ENCODE measurements at regions not wholly inside any gene's neighbourhood (a gene's known extent, or its start where the extent isn't known, plus 50 kb on each side); places are given as distances from the start of the nearest gene placed in this dataset.

DNA sequence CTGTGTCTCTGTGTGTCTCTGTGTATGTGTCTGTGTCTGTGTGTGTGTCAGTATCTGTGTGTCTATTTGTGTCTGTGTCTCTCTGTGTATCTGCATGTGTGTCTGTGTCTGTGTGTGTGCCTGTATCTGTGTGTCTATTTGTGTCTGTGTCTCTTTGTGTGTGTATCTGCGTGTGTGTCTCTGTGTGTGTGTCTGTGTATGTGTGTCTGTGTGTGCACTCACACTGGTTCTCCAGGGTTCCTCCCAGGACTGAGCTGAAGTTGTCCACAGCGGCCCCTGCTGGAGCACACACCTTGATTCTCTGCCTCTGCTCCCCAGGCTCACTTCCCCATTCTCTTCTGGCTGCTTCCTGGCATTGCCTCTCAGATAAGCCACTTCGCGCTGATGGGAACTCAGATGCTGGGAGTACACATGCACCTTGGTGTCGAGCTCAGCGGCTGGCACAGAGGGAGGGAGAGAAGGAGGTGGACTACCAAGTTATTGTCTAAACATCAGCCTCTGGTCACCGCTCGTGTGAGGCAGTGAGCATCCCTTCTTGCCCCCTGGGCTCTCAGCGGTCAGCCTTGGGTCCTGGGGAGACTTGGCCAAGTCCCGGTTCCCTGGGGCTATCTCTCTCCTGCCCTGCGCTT is 104.9 kb upstream of the NXT1 start:
- ATAC-seq (peak; percentile 51), DNase-seq (peak; percentile 35)
- Mint-ChIP-seq H3K9me3 (ENCODE audit: insufficient read depth) (no peaks in the 10 kb centered on the region), H3K4me3 (no peak overlapping the region), H3K27ac (no peak overlapping the region), H3K27me3 (ENCODE audit: low read depth) (no peaks in the 10 kb centered on the region), H3K36me3 (ENCODE audit: low read depth) (no peaks in the 10 kb centered on the region), H3K4me1 (ENCODE audit: low read depth) (no peaks in the 10 kb centered on the region)
- POLR2A ChIA-PET = no interaction called here
- CTCF ChIA-PET = interaction anchor here (0.7 to 1.2 kb wide), 5 partner anchors 10 to 555 kb away, joined by 3 to 5 read pairs (median 4); no protein-coding TSS in a partner anchor

DNA sequence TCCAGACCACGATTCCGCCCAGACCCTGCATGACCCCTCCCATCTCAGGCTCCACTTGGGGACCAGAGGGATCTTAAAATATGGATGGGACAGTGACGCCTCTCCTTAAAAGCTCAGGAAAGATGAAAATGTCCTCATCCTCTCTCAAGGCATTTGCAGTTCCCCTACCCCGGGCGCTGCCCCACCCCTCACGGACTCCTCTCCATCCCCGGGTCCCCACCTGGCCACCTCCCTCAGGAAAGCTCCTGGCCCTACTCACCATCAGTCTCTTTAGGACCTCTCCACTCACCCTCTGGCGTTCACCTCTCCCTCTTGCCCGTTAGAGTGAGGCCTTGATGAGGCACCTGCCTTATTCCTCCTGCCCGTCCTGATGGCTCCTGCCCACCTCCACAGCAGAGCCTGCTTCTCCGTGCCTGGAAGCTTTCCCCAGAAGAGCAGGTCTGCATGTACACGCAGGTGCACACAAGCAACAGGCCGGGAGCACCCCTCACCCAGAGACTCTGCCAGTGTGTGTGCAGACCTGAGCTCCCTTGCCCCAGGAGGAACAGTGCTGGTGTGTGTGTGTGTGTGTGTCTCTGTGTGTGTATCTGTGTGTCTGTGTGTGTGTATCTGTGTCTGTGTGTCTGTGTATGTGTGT is 105.6 kb upstream of the NXT1 start:
- no peak for DNase-seq
- Mint-ChIP-seq H3K27ac (no peak overlapping the region), H3K4me3 (no peak overlapping the region), H3K27me3 (ENCODE audit: low read depth) (no peaks in the 10 kb centered on the region), H3K36me3 (ENCODE audit: low read depth) (no peaks in the 10 kb centered on the region), H3K9me3 (ENCODE audit: insufficient read depth) (no peaks in the 10 kb centered on the region), H3K4me1 (ENCODE audit: low read depth) (no peaks in the 10 kb centered on the region)
- POLR2A ChIA-PET = no interaction called here
- ATAC-seq = no peak
- CTCF ChIA-PET = interaction anchor here (0.9 to 1.2 kb wide), 3 partner anchors 9 to 94 kb away, joined by 3 to 4 read pairs (median 3); no protein-coding TSS in a partner anchor

GRCh38 chr20:23244156-23244915 is 106.3 kb upstream of the NXT1 start:
- ATAC-seq (no peak), DNase-seq (no peak)
- ChIA-PET POLR2A (no interaction called here), CTCF (interaction anchor here (0.9 to 1.2 kb wide), 2 partner anchors 10 to 32 kb away, joined by 3 read pairs; no protein-coding TSS in a partner anchor)
- no peaks in the 10 kb centered on the region for H3K9me3 Mint-ChIP-seq (ENCODE audit: insufficient read depth)
- H3K4me3 Mint-ChIP-seq = no peak overlapping the region
- no peaks in the 10 kb centered on the region for H3K4me1 Mint-ChIP-seq (ENCODE audit: low read depth)
- no peak overlapping the region for H3K27ac Mint-ChIP-seq
- no peaks in the 10 kb centered on the region for H3K27me3 Mint-ChIP-seq (ENCODE audit: low read depth)
- no peaks in the 10 kb centered on the region for H3K36me3 Mint-ChIP-seq (ENCODE audit: low read depth)

GRCh38 chr20:23243791-23244155 is 106.8 kb upstream of the NXT1 start:
- POLR2A ChIA-PET = no interaction called here

GRCh38 chr20:23242556-23243180 is 107.9 kb upstream of the NXT1 start:
- Mint-ChIP-seq H3K27me3 (ENCODE audit: low read depth) (peaks cover 8% of the 10 kb centered on the region), H3K36me3 (ENCODE audit: low read depth) (no peaks in the 10 kb centered on the region), H3K4me1 (ENCODE audit: low read depth) (no peaks in the 10 kb centered on the region), H3K9me3 (ENCODE audit: insufficient read depth) (no peaks in the 10 kb centered on the region), H3K27ac (no peak overlapping the region), H3K4me3 (no peak overlapping the region)
- no peak for DNase-seq
- ChIA-PET CTCF (no interaction called here), POLR2A (no interaction called here)
- no peak for ATAC-seq

More at GRCh38 chr20:23243791-23244155, 106.8 kb upstream of the NXT1 start:
- Mint-ChIP-seq H3K9me3 (ENCODE audit: insufficient read depth) (no peaks in the 10 kb centered on the region), H3K27me3 (ENCODE audit: low read depth) (peaks cover 2% of the 10 kb centered on the region), H3K4me3 (no peak overlapping the region), H3K27ac (no peak overlapping the region), H3K4me1 (ENCODE audit: low read depth) (no peaks in the 10 kb centered on the region), H3K36me3 (ENCODE audit: low read depth) (no peaks in the 10 kb centered on the region)
- no peak for ATAC-seq
- CTCF ChIA-PET = interaction anchor here (0.9 kb wide), 1 partner anchor 10 kb away, joined by 3 read pairs; no protein-coding TSS in a partner anchor
- no peak for DNase-seq

GRCh38 chr20:23242104-23242503 is 108.5 kb upstream of the NXT1 start:
- Mint-ChIP-seq H3K4me3 (no peak overlapping the region), H3K27me3 (ENCODE audit: low read depth) (peaks cover 12% of the 10 kb centered on the region), H3K9me3 (ENCODE audit: insufficient read depth) (no peaks in the 10 kb centered on the region), H3K27ac (no peak overlapping the region), H3K36me3 (ENCODE audit: low read depth) (no peaks in the 10 kb centered on the region), H3K4me1 (ENCODE audit: low read depth) (no peaks in the 10 kb centered on the region)
- DNase-seq (no peak), ATAC-seq (no peak)
- CTCF ChIA-PET = no interaction called here
- POLR2A ChIA-PET = no interaction called here

DNA sequence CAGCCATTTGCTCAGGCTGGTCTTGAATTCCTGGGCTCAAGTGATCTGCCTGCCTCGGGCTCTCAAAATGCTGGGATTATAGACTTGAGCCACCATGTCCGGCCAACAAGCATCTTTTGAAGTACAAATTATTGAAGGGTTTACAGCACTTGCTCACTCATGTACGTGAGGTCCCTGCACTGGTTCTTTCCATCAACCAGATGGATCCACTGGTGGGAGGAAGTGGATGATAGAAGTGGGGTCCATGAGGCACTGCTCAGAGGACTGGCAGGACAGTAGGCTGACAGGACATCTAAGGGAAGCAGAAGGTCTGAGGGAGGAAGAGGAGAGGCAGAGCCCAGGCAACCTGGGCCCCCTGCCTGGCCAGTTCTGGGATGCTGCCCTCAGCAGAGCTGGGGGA is 109.2 kb upstream of the NXT1 start:
- ATAC-seq (no peak), DNase-seq (no peak)
- H3K4me3 Mint-ChIP-seq = no peak overlapping the region
- no peaks in the 10 kb centered on the region for H3K4me1 Mint-ChIP-seq (ENCODE audit: low read depth)
- H3K27me3 Mint-ChIP-seq (ENCODE audit: low read depth) = peaks cover 12% of the 10 kb centered on the region
- no peaks in the 10 kb centered on the region for H3K9me3 Mint-ChIP-seq (ENCODE audit: insufficient read depth)
- H3K36me3 Mint-ChIP-seq (ENCODE audit: low read depth) = no peaks in the 10 kb centered on the region
- ChIA-PET POLR2A (no interaction called here), CTCF (no interaction called here)
- H3K27ac Mint-ChIP-seq = no peak overlapping the region

DNA sequence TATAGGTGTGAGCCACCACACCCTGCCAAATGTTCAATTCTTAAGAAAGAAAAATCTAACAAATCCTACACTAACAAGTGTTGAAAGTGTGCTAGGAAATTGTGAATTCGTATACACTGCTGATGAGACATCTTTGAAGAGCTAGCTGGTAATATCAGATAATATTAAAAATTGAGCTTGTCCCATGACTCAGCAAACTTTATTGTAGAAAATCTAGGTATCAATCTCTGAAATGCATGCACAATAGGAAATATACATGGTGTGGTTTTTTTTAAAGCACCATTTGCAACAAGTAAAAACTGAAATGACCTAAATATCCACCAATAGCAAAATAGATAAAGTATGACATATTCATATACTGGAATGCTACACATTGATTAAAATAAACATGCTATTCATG is 110.1 kb upstream of the NXT1 start:
- Mint-ChIP-seq H3K36me3 (ENCODE audit: low read depth) (no peaks in the 10 kb centered on the region), H3K27ac (no peak overlapping the region), H3K9me3 (ENCODE audit: insufficient read depth) (no peaks in the 10 kb centered on the region), H3K4me3 (no peak overlapping the region), H3K4me1 (ENCODE audit: low read depth) (no peaks in the 10 kb centered on the region), H3K27me3 (ENCODE audit: low read depth) (peaks cover 12% of the 10 kb centered on the region)
- ChIA-PET CTCF (no interaction called here), POLR2A (no interaction called here)
- DNase-seq (no peak), ATAC-seq (no peak)

DNA sequence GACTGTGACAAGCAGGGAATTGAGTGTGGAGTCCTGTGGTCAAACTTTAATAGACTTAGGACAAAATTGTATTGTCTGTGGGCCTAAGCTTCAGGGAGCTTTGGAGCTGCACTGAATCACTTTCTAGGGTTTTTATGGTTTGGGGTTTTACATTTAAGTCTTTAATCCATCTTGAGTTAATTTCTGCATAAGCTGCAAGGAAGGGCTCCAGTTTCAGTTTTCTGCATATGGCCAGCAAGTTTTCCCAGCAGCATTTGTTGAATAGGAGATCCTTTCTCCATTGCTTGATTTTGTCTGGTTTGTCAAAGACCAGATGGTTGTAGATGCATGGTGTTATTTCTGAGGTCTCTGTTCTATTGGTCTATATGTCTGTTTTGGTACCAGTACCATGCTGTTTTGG is 113.4 kb upstream of the NXT1 start:
- H3K4me1 Mint-ChIP-seq (ENCODE audit: low read depth) = no peaks in the 10 kb centered on the region
- no peaks in the 10 kb centered on the region for H3K36me3 Mint-ChIP-seq (ENCODE audit: low read depth)
- ATAC-seq (no peak), DNase-seq (no peak)
- no peak overlapping the region for H3K4me3 Mint-ChIP-seq
- H3K9me3 Mint-ChIP-seq (ENCODE audit: insufficient read depth) = peaks cover 5% of the 10 kb centered on the region
- H3K27me3 Mint-ChIP-seq (ENCODE audit: low read depth) = peaks cover 12% of the 10 kb centered on the region
- POLR2A ChIA-PET = no interaction called here
- CTCF ChIA-PET = interaction anchor here (1.8 kb wide), 1 partner anchor 9 kb away, joined by 4 read pairs; no protein-coding TSS in a partner anchor
- H3K27ac Mint-ChIP-seq = no peak overlapping the region

- DNase-seq (peak; percentile 52), ATAC-seq (peak; percentile 63)
- H3K27me3 Mint-ChIP-seq (ENCODE audit: low read depth) = peaks cover 12% of the 10 kb centered on the region
- H3K9me3 Mint-ChIP-seq (ENCODE audit: insufficient read depth) = peaks cover 8% of the 10 kb centered on the region
- H3K4me1 Mint-ChIP-seq (ENCODE audit: low read depth) = no peaks in the 10 kb centered on the region
- CTCF ChIA-PET = interaction anchor here (0.6 to 2.2 kb wide), 11 partner anchors 10 to 897 kb away, joined by 3 to 18 read pairs (median 4); partner anchors contain the start of gene CD93
- H3K4me3 Mint-ChIP-seq = no peak overlapping the region
- POLR2A ChIA-PET = no interaction called here
- no peak overlapping the region for H3K27ac Mint-ChIP-seq
- no peaks in the 10 kb centered on the region for H3K36me3 Mint-ChIP-seq (ENCODE audit: low read depth)
Measured at GRCh38 chr20:23235173-23236027, 115.2 kb upstream of the NXT1 start.

DNA sequence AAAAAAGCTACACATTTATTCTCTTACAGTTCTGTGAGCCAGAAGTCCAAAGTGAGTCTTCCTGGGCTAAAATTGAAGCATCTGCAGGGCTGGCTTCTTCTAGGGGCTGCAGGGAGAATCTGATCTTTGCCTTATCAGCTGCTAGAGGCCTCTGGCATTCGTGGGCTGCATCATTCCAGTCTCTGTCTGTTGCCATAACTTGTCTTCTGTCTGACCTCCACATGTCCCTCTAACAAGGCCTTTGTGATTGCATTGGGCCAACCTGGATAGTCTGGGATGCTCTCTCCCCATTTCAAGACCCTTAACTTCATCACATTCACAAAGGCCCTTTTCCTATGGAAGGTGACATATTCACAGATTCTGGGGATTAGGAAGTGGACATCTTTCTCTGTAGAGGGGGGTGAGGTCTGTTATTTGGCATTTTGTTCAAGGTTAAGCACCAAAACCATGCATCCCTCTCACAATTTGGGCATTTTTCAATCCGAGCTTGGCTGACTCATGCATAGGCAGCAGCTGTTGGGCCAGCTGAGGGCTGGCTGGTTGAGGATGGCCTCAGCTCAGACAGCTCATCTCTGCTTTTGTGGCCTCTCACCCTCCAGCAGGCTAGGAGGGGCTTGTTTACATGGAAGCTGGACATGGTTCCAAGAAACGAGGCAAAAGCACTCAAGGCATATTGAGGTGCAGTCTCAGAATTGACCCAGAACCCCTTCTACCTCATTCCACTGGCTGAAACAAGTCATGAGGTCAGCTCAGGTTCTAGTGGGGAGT is 116.1 kb upstream of the NXT1 start:
- ChIA-PET CTCF (interaction anchor here (0.7 to 2.2 kb wide), 9 partner anchors 9 to 542 kb away, joined by 3 to 18 read pairs (median 3); partner anchors contain the start of gene CD93), POLR2A (no interaction called here)
- no peaks in the 10 kb centered on the region for H3K36me3 Mint-ChIP-seq (ENCODE audit: low read depth)
- DNase-seq (no peak), ATAC-seq (no peak)
- no peak overlapping the region for H3K4me3 Mint-ChIP-seq
- peaks cover 8% of the 10 kb centered on the region for H3K9me3 Mint-ChIP-seq (ENCODE audit: insufficient read depth)
- H3K27me3 Mint-ChIP-seq (ENCODE audit: low read depth) = peaks cover 12% of the 10 kb centered on the region
- H3K27ac Mint-ChIP-seq = no peak overlapping the region
- no peaks in the 10 kb centered on the region for H3K4me1 Mint-ChIP-seq (ENCODE audit: low read depth)

Measured in activated CD8-positive, alpha-beta T cell treated with anti-CD3 and anti-CD28 coated beads, Interleukin-2, amount 10 ng/mL, durations not matched to agents 7 days and 5 days (primary cell).